GM12874 (cell line): ENCODE measurements at regions not wholly inside any gene's neighbourhood (a gene's known extent, or its start where the extent isn't known, plus 50 kb on each side); places are given as distances from the start of the nearest gene placed in this dataset.

ENCODE experiments used
- TF ChIP-seq, protein P1 (sequence below): IDR thresholded peaks from 2 replicates; pipeline ENCODE4 v1.5.1; 2011; ENCODE audit warnings: low read depth, mild to moderate bottlenecking, control low read depth, low read length, moderate library complexity; ENCODE audit not compliant: insufficient read depth

DNA sequence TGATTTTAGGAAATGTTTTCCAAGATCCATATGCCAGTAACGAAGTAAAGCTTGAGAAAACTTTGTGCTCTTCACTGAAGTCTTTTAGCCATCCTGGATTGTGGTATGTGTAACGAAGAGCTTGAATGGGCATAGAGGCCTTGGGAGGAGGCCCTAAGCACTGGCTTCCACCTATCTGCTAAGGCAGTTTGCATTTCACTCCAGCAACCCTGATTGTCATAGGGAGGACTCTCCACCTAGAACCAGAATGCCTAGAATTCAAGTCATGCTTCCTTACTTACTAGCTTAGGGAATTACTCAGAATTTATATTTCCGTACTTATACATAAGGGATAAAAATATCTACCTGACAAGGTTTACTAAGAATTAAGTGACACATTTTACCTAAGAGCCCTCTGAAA lies 451.5 kb downstream of the FBXO15 start:
- TF ChIP-seq, protein P1, sequence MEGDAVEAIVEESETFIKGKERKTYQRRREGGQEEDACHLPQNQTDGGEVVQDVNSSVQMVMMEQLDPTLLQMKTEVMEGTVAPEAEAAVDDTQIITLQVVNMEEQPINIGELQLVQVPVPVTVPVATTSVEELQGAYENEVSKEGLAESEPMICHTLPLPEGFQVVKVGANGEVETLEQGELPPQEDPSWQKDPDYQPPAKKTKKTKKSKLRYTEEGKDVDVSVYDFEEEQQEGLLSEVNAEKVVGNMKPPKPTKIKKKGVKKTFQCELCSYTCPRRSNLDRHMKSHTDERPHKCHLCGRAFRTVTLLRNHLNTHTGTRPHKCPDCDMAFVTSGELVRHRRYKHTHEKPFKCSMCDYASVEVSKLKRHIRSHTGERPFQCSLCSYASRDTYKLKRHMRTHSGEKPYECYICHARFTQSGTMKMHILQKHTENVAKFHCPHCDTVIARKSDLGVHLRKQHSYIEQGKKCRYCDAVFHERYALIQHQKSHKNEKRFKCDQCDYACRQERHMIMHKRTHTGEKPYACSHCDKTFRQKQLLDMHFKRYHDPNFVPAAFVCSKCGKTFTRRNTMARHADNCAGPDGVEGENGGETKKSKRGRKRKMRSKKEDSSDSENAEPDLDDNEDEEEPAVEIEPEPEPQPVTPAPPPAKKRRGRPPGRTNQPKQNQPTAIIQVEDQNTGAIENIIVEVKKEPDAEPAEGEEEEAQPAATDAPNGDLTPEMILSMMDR = no peak

- TF ChIP-seq, protein P1 = no peak
Measured at GRCh38 chr18:73693091-73693490, 454.5 kb downstream of the FBXO15 start.

- TF ChIP-seq, protein P1 = no peak
Measured at GRCh38 chr18:73691624-73692023, 456.0 kb downstream of the FBXO15 start.

DNA sequence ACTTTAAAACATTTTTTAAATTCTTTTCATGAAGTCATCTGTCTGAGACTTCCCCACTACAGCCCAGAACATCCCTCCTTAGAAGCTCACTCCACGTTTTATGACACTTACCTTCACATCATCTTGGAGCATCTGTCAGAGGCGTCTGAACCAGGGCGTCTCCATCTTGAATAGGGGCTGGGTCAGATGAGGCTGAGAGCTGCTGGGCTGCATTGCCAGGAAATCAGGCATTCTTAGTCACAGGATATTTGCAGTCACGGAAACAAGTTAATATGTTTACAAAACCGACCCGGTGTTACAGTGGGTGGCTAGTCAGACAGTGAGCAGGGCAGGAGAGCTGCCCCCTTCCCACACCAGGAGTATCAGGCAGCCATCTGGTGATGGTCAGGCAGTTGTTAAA lies 456.5 kb downstream of the FBXO15 start:
- TF ChIP-seq, protein P1 = no peak

DNA sequence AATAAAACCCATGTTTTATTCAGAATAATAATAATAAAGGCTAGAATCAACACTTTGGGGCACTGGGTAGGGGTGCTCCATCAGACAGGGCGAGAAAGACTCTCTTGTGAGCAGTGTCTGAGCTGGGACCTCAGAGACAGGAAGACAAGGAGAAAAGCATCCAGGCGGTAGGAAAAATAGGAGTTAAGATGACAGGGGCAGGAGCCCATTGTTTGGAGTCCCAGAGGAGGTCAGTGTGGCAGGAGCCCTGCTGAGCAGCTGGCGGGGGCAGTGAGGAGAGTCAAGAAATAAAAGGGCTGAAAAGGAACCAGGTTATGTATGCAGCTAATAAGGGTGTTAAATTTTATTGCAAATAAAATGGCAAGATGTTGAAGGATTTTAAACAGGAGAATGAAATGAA lies 457.4 kb downstream of the FBXO15 start:
- TF ChIP-seq, protein P1 = no peak

GRCh38 chr18:73688851-73689711 lies 458.6 kb downstream of the FBXO15 start:
- TF ChIP-seq, protein P1 = no peak

- TF ChIP-seq, protein P1 = no peak
Measured at GRCh38 chr18:73688161-73688560, 459.5 kb downstream of the FBXO15 start.
